GM12878 (cell line): ENCODE measurements at regions not wholly inside any gene's neighbourhood (a gene's known extent, or its start where the extent isn't known, plus 50 kb on each side); places are given as distances from the start of the nearest gene placed in this dataset.

Source experiments
- ATAC-seq: fragments of 200-7000 bp; cut with Tn5 transposase; 3 replicates; pipeline ENCODE4 v1.9.1; 2020; ENCODE audit warnings: mild to moderate bottlenecking, moderate library complexity
- BruUV-seq: library from RNA; stranded (reverse); fragments of 400-500 nt; replicated peaks from 2 replicates; lab custom pipeline; 2021; lab: Mats Ljungman, UMichigan
- CTCF ChIA-PET: fragments of 300-600 bp; sonication (Branson Sonifier 250); formaldehyde crosslinking; extraction: SDS; loops from one replicate; lab custom pipeline; 2021; ENCODE audit warnings: inconsistent platforms; lab: Yijun Ruan, JAX
- POLR2A ChIA-PET: fragments of 350-600 bp; formaldehyde crosslinking; extraction: SDS; loops from one replicate; lab custom pipeline; 2021; ENCODE audit warnings: inconsistent platforms; lab: Charles Lee
- RAD21 ChIA-PET: fragments of 300-600 bp; sonication (Branson Sonifier 250); formaldehyde crosslinking; loops from one replicate; lab custom pipeline; 2023; ENCODE audit warnings: antibody characterized with exemption; ENCODE audit not compliant: unreplicated experiment; lab: Charles Lee
- SMC1A ChIA-PET: fragments of 300-600 bp; sonication (Branson Sonifier 250); formaldehyde crosslinking; loops from one replicate; lab custom pipeline; 2023; ENCODE audit not compliant: unreplicated experiment, uncharacterized antibody; lab: Charles Lee
- DNase-seq: peaks from one replicate; pipeline ENCODE4 v3.0.0-alpha.2; 2011; ENCODE audit warnings: low read depth, low spot score
- FAIRE-seq: peaks from 3 replicates; lab custom pipeline; 2011; peaks lifted over from hg19 to GRCh38; lab: Jason Lieb, UNC
- H2AFZ ChIP-seq: 2 replicates; pipeline ENCODE4 v1.6.0; 2011; ENCODE audit warnings: low read depth, low read length, control low read depth; ENCODE audit not compliant: control insufficient read depth
- H3K27ac ChIP-seq: 2 replicates; pipeline ENCODE4 v1.5.1; 2011; ENCODE audit warnings: control low read depth; ENCODE audit not compliant: control insufficient read depth, insufficient read depth
- H3K27me3 ChIP-seq, 2 experiments: replicated peaks in 1 of 2; 2 replicates each; pipeline versions ENCODE4 v1.6.0 to v1.6.1; 2011; ENCODE audit warnings: low read length in 1 of 2; ENCODE audit not compliant: control insufficient read depth in 2 of 2, insufficient read depth in 2 of 2
- H3K36me3 ChIP-seq, 2 experiments: 2 replicates each; pipeline ENCODE4 v1.5.1; 2011; ENCODE audit warnings: low read length in 1 of 2; ENCODE audit not compliant: control insufficient read depth in 2 of 2, insufficient read depth in 2 of 2
- H3K4me1 ChIP-seq: 2 replicates; pipeline ENCODE4 v1.6.1; 2011; ENCODE audit warnings: mild to moderate bottlenecking, low read length, moderate library complexity, mixed read lengths; ENCODE audit not compliant: control insufficient read depth, insufficient read depth
- H3K4me2 ChIP-seq: 2 replicates; pipeline ENCODE4 v1.6.0; 2011; ENCODE audit warnings: control low read depth; ENCODE audit not compliant: control insufficient read depth, insufficient read depth
- H3K4me3 ChIP-seq: fragments of 200-600 bp; sonication (generic); 2 replicates; pipeline ENCODE4 v1.5.1; 2016
- H3K79me2 ChIP-seq: 2 replicates; pipeline ENCODE4 v1.6.0; 2011; ENCODE audit warnings: low read length; ENCODE audit not compliant: control insufficient read depth, insufficient read depth
- H3K9ac ChIP-seq: 2 replicates; pipeline ENCODE4 v1.8.0; 2011; ENCODE audit warnings: low read length, control low read depth, mixed read lengths; ENCODE audit not compliant: control insufficient read depth, insufficient read depth
- H3K9me3 ChIP-seq: replicated peaks from 3 replicates; pipeline ENCODE4 v1.5.1; 2011; ENCODE audit warnings: mild to moderate bottlenecking, low read length; ENCODE audit not compliant: control insufficient read depth, insufficient read depth
- H4K20me1 ChIP-seq: 2 replicates; pipeline ENCODE4 v1.6.0; 2011; ENCODE audit not compliant: control insufficient read depth, insufficient read depth
- CHD1 ChIP-seq: IDR thresholded peaks from 2 replicates; pipeline ENCODE4 v1.6.1; 2012; ENCODE audit warnings: low read depth, low read length, improper control_type of control experiment
- HDAC2 ChIP-seq: fragments of 200-600 bp; sonication (generic); IDR thresholded peaks from 2 replicates; pipeline ENCODE4 v1.6.1; 2017
- IKZF1 ChIP-seq: fragments of 450-650 bp; conservative IDR thresholded peaks from 2 replicates; pipeline ENCODE4 v1.6.1; 2017; ENCODE audit warnings: antibody characterized with exemption, mild to moderate bottlenecking
- JUND ChIP-seq: IDR thresholded peaks from 2 replicates; pipeline ENCODE4 v1.6.1; 2012; ENCODE audit warnings: low read depth, mild to moderate bottlenecking, low read length, improper control_type of control experiment, moderate library complexity
- MEF2A ChIP-seq: IDR thresholded peaks from 2 replicates; pipeline ENCODE4 v1.6.1; 2011; ENCODE audit warnings: low read depth, mild to moderate bottlenecking, low read length, moderate library complexity; ENCODE audit not compliant: insufficient read depth
- MLLT1 ChIP-seq: fragments of 450-650 bp; IDR thresholded peaks from 2 replicates; pipeline ENCODE4 v1.6.1; 2016; ENCODE audit warnings: mild to moderate bottlenecking
- NFYB ChIP-seq: IDR thresholded peaks from 2 replicates; pipeline ENCODE4 v1.6.1; 2011; ENCODE audit warnings: low read depth, mild to moderate bottlenecking, low read length, improper control_type of control experiment, moderate library complexity; ENCODE audit not compliant: insufficient read depth
- ZSCAN29 ChIP-seq: fragments of 450-650 bp; IDR thresholded peaks from 2 replicates; pipeline ENCODE4 v1.6.1; 2017; ENCODE audit warnings: mild to moderate bottlenecking, moderate library complexity
- WGBS: methylation state at CpG from one replicate; pipeline ENCODE4 v1.1.6; 2016; ENCODE audit warnings: low lambda C conversion rate; ENCODE audit not compliant: insufficient replicate concordance, insufficient coverage; ENCODE audit errors: missing lambda C conversion rate; 5-methylcytosine and 5-hydroxymethylcytosine counted together
- in situ Hi-C: fragments of 300-500 bp; cut with MboI; formaldehyde crosslinking; loops from 9 replicates; pipeline ENCODE4 v1.14.3; 2018; ENCODE audit warnings: mixed read lengths
- intact Hi-C: fragments of 100-400 bp; cut with micrococcal nuclease; formaldehyde crosslinking; loops from one replicate; pipeline ENCODE4 v1.14.2; 2022; ENCODE audit not compliant: unreplicated experiment
- TF ChIP-seq, protein P1 (sequence below): IDR thresholded peaks from 2 replicates; pipeline ENCODE4 v1.6.1; 2012; ENCODE audit warnings: low read depth, low read length, improper control_type of control experiment

DNA sequence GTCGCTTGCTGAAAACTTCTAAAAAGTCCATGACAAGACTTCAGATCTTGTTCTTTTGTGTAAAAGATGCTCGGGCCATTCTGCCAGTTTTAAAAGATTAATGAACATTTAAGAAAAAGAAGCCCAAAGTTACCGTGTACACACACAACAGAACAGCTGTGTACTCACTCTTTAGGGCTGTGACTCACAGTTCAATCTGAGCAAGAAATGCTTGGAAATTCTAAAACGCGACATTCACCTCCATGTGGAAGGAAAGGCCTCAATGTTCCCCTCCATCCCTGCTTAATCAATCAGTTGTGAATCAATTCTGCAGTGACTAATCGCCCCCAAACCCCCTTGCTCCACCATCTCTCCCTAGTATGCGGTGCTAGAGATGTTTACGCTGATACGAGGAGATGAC is 609.9 kb upstream of the SALL1 start:
- no peaks in the 10 kb centered on the region for H4K20me1 ChIP-seq
- DNase-seq: no peak
- H3K4me2 ChIP-seq: no peak overlapping the region
- in situ Hi-C loops (no loop called here), intact Hi-C loops (no loop called here)
- ChIA-PET POLR2A (no interaction called here), CTCF (interaction anchor here (1.5 to 1.8 kb wide), 3 partner anchors 13 to 955 kb away, joined by 4 to 7 read pairs (median 5); no protein-coding TSS in a partner anchor), RAD21 (interaction anchor here (0.9 kb wide), 1 partner anchor 181 kb away, joined by 3 read pairs; no protein-coding TSS in a partner anchor), SMC1A (interaction anchor here (0.5 kb wide), 1 partner anchor 607 kb away, joined by 3 read pairs; no protein-coding TSS in a partner anchor)
- no peak overlapping the region for H2AFZ ChIP-seq
- H3K36me3 ChIP-seq: no peaks in the 10 kb centered on the region
- H3K9me3 ChIP-seq: no peaks in the 10 kb centered on the region
- no peak for FAIRE-seq
- H3K79me2 ChIP-seq: no peaks in the 10 kb centered on the region
- no peak overlapping the region for H3K9ac ChIP-seq
- no peak overlapping the region for H3K4me3 ChIP-seq
- 48% methylated on average over 9 of the region's 9 CpGs for whole genome bisulfite sequencing
- BruUV-seq: no TSS peak
- ATAC-seq: no peak
- TF ChIP-seq CHD1 (no peak), MEF2A (no peak), HDAC2 (no peak), JUND (no peak), NFYB (no peak), MLLT1 (no peak), IKZF1 (no peak), ZSCAN29 (no peak)
- TF ChIP-seq, protein P1, sequence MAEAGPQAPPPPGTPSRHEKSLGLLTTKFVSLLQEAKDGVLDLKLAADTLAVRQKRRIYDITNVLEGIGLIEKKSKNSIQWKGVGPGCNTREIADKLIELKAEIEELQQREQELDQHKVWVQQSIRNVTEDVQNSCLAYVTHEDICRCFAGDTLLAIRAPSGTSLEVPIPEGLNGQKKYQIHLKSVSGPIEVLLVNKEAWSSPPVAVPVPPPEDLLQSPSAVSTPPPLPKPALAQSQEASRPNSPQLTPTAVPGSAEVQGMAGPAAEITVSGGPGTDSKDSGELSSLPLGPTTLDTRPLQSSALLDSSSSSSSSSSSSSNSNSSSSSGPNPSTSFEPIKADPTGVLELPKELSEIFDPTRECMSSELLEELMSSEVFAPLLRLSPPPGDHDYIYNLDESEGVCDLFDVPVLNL: no peak
- H3K4me1 ChIP-seq: no peaks in the 10 kb centered on the region
- H3K27ac ChIP-seq: no peak overlapping the region
- H3K27me3 ChIP-seq: 0 out of 4 replicates have a peak, but pooled peaks cover 0 to 2% of the 10 kb centered on the region in 2 experiments
